Activated naive CD4-positive, alpha-beta T cell treated with anti-CD3 and anti-CD28 coated beads for 36 hours (primary cell): ENCODE measurements at regions not wholly inside any gene's neighbourhood (a gene's known extent, or its start where the extent isn't known, plus 50 kb on each side); places are given as distances from the start of the nearest gene placed in this dataset.

Source experiments
- CTCF ChIA-PET: fragments of 350-600 bp; sonication (Branson Sonifier 250); formaldehyde crosslinking; loops from one replicate; lab custom pipeline; 2021; ENCODE audit warnings: antibody characterized with exemption; lab: Charles Lee
- DNase-seq: peaks from one replicate; pipeline ENCODE4 v3.0.0-alpha.2; 2020
- H3K27ac Mint-ChIP-seq: one replicate; pipeline ENCODE4 v1.8.0; 2021; ENCODE audit warnings: mild to moderate bottlenecking, mixed read lengths
- H3K27me3 Mint-ChIP-seq: one replicate; pipeline ENCODE4 v1.8.0; 2021; ENCODE audit warnings: low read depth, mixed read lengths
- H3K36me3 Mint-ChIP-seq: one replicate; pipeline ENCODE4 v1.8.0; 2021; ENCODE audit warnings: low read depth, mixed read lengths
- H3K4me1 Mint-ChIP-seq: one replicate; pipeline ENCODE4 v1.8.0; 2021; ENCODE audit warnings: low read depth, mixed read lengths
- H3K4me3 Mint-ChIP-seq: one replicate; pipeline ENCODE4 v1.8.0; 2021; ENCODE audit warnings: mild to moderate bottlenecking, moderate library complexity, mixed read lengths
- H3K9me3 Mint-ChIP-seq: one replicate; pipeline ENCODE4 v1.8.0; 2021; ENCODE audit warnings: mixed read lengths
- intact Hi-C: fragments of 100-400 bp; cut with micrococcal nuclease; formaldehyde crosslinking; loops from one replicate; pipeline ENCODE4 v1.15.1; 2023

GRCh38 chr2:145043399-145043834 lies 523.5 kb upstream of the ZEB2 start:
- H3K4me3 Mint-ChIP-seq: no peak overlapping the region
- no peak overlapping the region for H3K27ac Mint-ChIP-seq
- H3K36me3 Mint-ChIP-seq: no peaks in the 10 kb centered on the region
- H3K27me3 Mint-ChIP-seq: no peaks in the 10 kb centered on the region
- no peaks in the 10 kb centered on the region for H3K4me1 Mint-ChIP-seq
- DNase-seq: no peak
- intact Hi-C loops: no loop called here
- no peaks in the 10 kb centered on the region for H3K9me3 Mint-ChIP-seq
- CTCF ChIA-PET: no interaction called here

GRCh38 chr2:145041706-145042105 lies 521.8 kb upstream of the ZEB2 start:
- Mint-ChIP-seq H3K4me3 (no peak overlapping the region), H3K27me3 (no peaks in the 10 kb centered on the region), H3K27ac (no peak overlapping the region), H3K9me3 (no peaks in the 10 kb centered on the region), H3K36me3 (no peaks in the 10 kb centered on the region), H3K4me1 (no peaks in the 10 kb centered on the region)
- intact Hi-C loops: no loop called here
- CTCF ChIA-PET: no interaction called here
- DNase-seq: no peak

GRCh38 chr2:145040433-145040832 lies 520.5 kb upstream of the ZEB2 start:
- intact Hi-C loops: no loop called here
- no peaks in the 10 kb centered on the region for H3K27me3 Mint-ChIP-seq
- no peak for DNase-seq
- H3K4me3 Mint-ChIP-seq: no peak overlapping the region
- CTCF ChIA-PET: no interaction called here
- no peaks in the 10 kb centered on the region for H3K36me3 Mint-ChIP-seq
- H3K4me1 Mint-ChIP-seq: no peaks in the 10 kb centered on the region
- H3K9me3 Mint-ChIP-seq: no peaks in the 10 kb centered on the region
- H3K27ac Mint-ChIP-seq: no peak overlapping the region

- CTCF ChIA-PET: no interaction called here
- H3K27me3 Mint-ChIP-seq: no peaks in the 10 kb centered on the region
- DNase-seq: no peak
- no peak overlapping the region for H3K4me3 Mint-ChIP-seq
- no peak overlapping the region for H3K27ac Mint-ChIP-seq
- no peaks in the 10 kb centered on the region for H3K4me1 Mint-ChIP-seq
- intact Hi-C loops: no loop called here
- H3K36me3 Mint-ChIP-seq: no peaks in the 10 kb centered on the region
- no peaks in the 10 kb centered on the region for H3K9me3 Mint-ChIP-seq
Observed at GRCh38 chr2:145038041-145038525, 518.2 kb upstream of the ZEB2 start.

- no peak for DNase-seq
- H3K4me1 Mint-ChIP-seq: no peaks in the 10 kb centered on the region
- CTCF ChIA-PET: no interaction called here
- H3K4me3 Mint-ChIP-seq: no peak overlapping the region
- H3K27me3 Mint-ChIP-seq: no peaks in the 10 kb centered on the region
- no peaks in the 10 kb centered on the region for H3K9me3 Mint-ChIP-seq
- no peak overlapping the region for H3K27ac Mint-ChIP-seq
- intact Hi-C loops: no loop called here
- no peaks in the 10 kb centered on the region for H3K36me3 Mint-ChIP-seq
Observed at GRCh38 chr2:145036421-145037011, 516.6 kb upstream of the ZEB2 start.

- intact Hi-C loops: no loop called here
- DNase-seq: no peak
- Mint-ChIP-seq H3K4me1 (no peaks in the 10 kb centered on the region), H3K27ac (no peak overlapping the region), H3K27me3 (no peaks in the 10 kb centered on the region), H3K4me3 (no peak overlapping the region), H3K9me3 (no peaks in the 10 kb centered on the region), H3K36me3 (no peaks in the 10 kb centered on the region)
- CTCF ChIA-PET: no interaction called here
Observed at GRCh38 chr2:145034511-145034910, 514.6 kb upstream of the ZEB2 start.

GRCh38 chr2:145033438-145033837 lies 513.5 kb upstream of the ZEB2 start:
- no peak for DNase-seq
- Mint-ChIP-seq H3K27me3 (no peaks in the 10 kb centered on the region), H3K27ac (no peak overlapping the region), H3K4me3 (no peak overlapping the region), H3K9me3 (no peaks in the 10 kb centered on the region), H3K36me3 (no peaks in the 10 kb centered on the region), H3K4me1 (no peaks in the 10 kb centered on the region)
- CTCF ChIA-PET: no interaction called here
- intact Hi-C loops: no loop called here

- Mint-ChIP-seq H3K4me3 (no peak overlapping the region), H3K36me3 (no peaks in the 10 kb centered on the region), H3K27ac (no peak overlapping the region), H3K4me1 (no peaks in the 10 kb centered on the region), H3K9me3 (no peaks in the 10 kb centered on the region), H3K27me3 (no peaks in the 10 kb centered on the region)
- CTCF ChIA-PET: no interaction called here
- intact Hi-C loops: no loop called here
- no peak for DNase-seq
Observed at GRCh38 chr2:145032791-145033190, 512.9 kb upstream of the ZEB2 start.

GRCh38 chr2:145029873-145030272 lies 510.0 kb upstream of the ZEB2 start:
- Mint-ChIP-seq H3K4me3 (no peak overlapping the region), H3K36me3 (no peaks in the 10 kb centered on the region), H3K27ac (no peak overlapping the region), H3K4me1 (no peaks in the 10 kb centered on the region), H3K9me3 (no peaks in the 10 kb centered on the region), H3K27me3 (no peaks in the 10 kb centered on the region)
- intact Hi-C loops: no loop called here
- no peak for DNase-seq
- CTCF ChIA-PET: no interaction called here

GRCh38 chr2:145029081-145029480 lies 509.2 kb upstream of the ZEB2 start:
- DNase-seq: no peak
- Mint-ChIP-seq H3K36me3 (no peaks in the 10 kb centered on the region), H3K27me3 (no peaks in the 10 kb centered on the region), H3K4me3 (no peak overlapping the region), H3K4me1 (no peaks in the 10 kb centered on the region), H3K27ac (no peak overlapping the region), H3K9me3 (no peaks in the 10 kb centered on the region)
- CTCF ChIA-PET: no interaction called here
- intact Hi-C loops: no loop called here

GRCh38 chr2:145028101-145028920 lies 508.4 kb upstream of the ZEB2 start:
- intact Hi-C loops: no loop called here
- DNase-seq: no peak
- H3K4me3 Mint-ChIP-seq: no peak overlapping the region
- H3K36me3 Mint-ChIP-seq: no peaks in the 10 kb centered on the region
- H3K4me1 Mint-ChIP-seq: no peaks in the 10 kb centered on the region
- no peaks in the 10 kb centered on the region for H3K9me3 Mint-ChIP-seq
- CTCF ChIA-PET: no interaction called here
- no peaks in the 10 kb centered on the region for H3K27me3 Mint-ChIP-seq
- no peak overlapping the region for H3K27ac Mint-ChIP-seq

- intact Hi-C loops: no loop called here
- Mint-ChIP-seq H3K4me3 (no peak overlapping the region), H3K27ac (no peak overlapping the region), H3K9me3 (no peaks in the 10 kb centered on the region), H3K27me3 (no peaks in the 10 kb centered on the region), H3K36me3 (no peaks in the 10 kb centered on the region), H3K4me1 (no peaks in the 10 kb centered on the region)
- CTCF ChIA-PET: no interaction called here
- no peak for DNase-seq
Observed at GRCh38 chr2:145026456-145027455, 506.8 kb upstream of the ZEB2 start.
